Mesothelial cell of epicardium (in vitro differentiated cells): ENCODE measurements at regions not wholly inside any gene's neighbourhood (a gene's known extent, or its start where the extent isn't known, plus 50 kb on each side); places are given as distances from the start of the nearest gene placed in this dataset.

Source experiments
- DNase-seq, 2 experiments: peaks; one replicate each; pipeline ENCODE4 v3.0.0; 2021; ENCODE audit warnings: low spot score in 2 of 2; ENCODE audit not compliant: unreplicated experiment in 2 of 2
- H3K27ac Mint-ChIP-seq: 2 replicates; pipeline ENCODE4 v1.8.0; 2021; ENCODE audit warnings: mixed read lengths
- H3K27me3 Mint-ChIP-seq: 2 replicates; pipeline ENCODE4 v1.8.0; 2021; ENCODE audit warnings: low read depth, mixed read lengths
- H3K36me3 Mint-ChIP-seq: 2 replicates; pipeline ENCODE4 v1.8.0; 2021; ENCODE audit warnings: mixed read lengths
- H3K4me1 Mint-ChIP-seq: 2 replicates; pipeline ENCODE4 v1.8.0; 2021; ENCODE audit warnings: mixed read lengths
- H3K4me3 Mint-ChIP-seq: 2 replicates; pipeline ENCODE4 v1.8.0; 2021; ENCODE audit warnings: mild to moderate bottlenecking, moderate library complexity, mixed read lengths
- H3K9me3 Mint-ChIP-seq: 2 replicates; pipeline ENCODE4 v1.8.0; 2021; ENCODE audit warnings: mixed read lengths
- TF ChIP-seq, protein P1 (sequence below): fragments of 200-600 bp; sonication (generic); IDR thresholded peaks from one replicate; pipeline ENCODE4 v1.5.0; 2021; ENCODE audit warnings: antibody characterized with exemption; ENCODE audit not compliant: unreplicated experiment

DNA sequence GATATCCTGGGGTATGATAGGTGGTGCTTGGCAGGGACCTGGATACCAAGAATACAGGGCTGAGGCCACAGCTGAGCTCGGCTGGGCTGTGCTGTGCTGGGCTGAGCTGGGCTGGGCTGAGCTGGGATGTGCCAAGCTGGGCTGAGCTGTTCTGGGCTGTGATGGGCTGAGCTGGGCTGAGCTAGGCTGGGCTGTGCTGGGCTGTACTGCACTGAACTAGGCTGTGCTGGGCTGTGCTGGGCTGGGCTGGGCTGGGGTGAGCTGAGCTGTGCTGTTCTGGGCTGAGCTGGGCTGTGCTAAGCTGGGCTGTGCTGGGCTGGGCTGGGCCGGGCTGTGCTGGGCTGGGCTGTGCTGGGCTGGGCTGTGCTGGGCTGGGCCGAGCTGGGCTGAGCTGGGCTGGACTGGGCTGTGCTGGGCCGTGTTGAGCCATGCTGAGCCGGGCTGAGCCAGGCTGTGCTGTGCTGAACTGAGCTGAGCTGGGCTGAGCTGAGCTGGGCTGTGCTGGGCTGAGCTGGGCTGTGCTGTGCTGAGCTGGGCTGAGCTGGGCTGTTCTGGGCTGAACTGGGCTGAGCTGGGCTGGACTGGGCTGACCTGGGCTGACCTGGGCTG, 94.7 kb upstream of the ACTRT2 start:
- DNase-seq = no peak
- TF ChIP-seq, protein P1, sequence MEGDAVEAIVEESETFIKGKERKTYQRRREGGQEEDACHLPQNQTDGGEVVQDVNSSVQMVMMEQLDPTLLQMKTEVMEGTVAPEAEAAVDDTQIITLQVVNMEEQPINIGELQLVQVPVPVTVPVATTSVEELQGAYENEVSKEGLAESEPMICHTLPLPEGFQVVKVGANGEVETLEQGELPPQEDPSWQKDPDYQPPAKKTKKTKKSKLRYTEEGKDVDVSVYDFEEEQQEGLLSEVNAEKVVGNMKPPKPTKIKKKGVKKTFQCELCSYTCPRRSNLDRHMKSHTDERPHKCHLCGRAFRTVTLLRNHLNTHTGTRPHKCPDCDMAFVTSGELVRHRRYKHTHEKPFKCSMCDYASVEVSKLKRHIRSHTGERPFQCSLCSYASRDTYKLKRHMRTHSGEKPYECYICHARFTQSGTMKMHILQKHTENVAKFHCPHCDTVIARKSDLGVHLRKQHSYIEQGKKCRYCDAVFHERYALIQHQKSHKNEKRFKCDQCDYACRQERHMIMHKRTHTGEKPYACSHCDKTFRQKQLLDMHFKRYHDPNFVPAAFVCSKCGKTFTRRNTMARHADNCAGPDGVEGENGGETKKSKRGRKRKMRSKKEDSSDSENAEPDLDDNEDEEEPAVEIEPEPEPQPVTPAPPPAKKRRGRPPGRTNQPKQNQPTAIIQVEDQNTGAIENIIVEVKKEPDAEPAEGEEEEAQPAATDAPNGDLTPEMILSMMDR = no peak
- Mint-ChIP-seq H3K9me3 (peaks cover 22% of the 10 kb centered on the region), H3K36me3 (peaks cover 5% of the 10 kb centered on the region), H3K4me3 (no peak overlapping the region), H3K27me3 (no peaks in the 10 kb centered on the region), H3K27ac (no peak overlapping the region), H3K4me1 (no peaks in the 10 kb centered on the region)

DNA sequence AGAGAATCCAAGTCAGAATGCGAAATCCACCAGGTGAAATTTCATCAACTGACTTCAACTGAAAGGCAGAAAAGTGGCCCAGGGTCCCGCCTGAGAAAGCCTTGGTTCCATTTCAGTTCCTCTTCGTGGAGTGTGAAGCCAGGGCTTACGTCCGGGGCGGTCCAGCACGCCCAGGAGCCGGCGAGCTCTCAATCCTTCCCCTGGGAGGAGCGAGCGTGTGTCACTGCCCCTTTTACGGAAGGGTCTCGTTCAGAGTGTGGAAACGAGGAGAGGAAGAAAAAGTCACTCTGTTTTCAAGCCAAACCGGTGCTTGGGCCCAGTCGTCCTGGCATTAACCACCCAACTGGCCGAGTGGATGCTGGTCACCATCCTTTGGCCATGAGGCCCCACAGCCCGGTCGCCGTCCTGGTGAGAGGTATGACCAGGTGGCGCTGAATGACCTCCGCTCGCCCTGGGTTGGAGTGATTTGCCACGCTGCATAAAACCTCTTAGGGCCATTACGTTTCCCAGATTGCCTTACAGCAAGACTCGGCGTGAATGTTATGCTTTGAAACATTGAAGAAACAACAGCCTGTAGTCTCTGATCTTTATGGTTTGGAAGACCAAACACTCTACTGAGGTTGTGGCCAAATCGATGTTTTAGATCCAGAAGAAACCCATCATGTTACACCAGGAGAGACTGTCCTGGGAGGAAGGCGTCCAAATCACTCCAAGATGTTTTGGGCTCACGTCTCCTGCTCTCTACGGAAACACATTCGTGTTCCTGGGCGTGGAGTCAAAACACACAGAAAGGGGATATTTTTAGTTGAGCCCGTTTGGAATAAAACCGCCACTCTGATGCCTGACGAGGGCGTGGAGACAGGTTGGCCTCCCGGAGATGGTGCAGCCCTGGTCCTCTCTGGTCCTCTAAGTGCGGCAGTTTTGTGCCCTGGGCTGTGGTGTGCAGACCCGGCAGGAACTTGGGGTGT, 93.6 kb upstream of the ACTRT2 start:
- no peaks in the 10 kb centered on the region for H3K4me1 Mint-ChIP-seq
- peaks cover 5% of the 10 kb centered on the region for H3K36me3 Mint-ChIP-seq
- H3K27ac Mint-ChIP-seq = no peak overlapping the region
- no peak overlapping the region for H3K4me3 Mint-ChIP-seq
- peaks cover 28% of the 10 kb centered on the region for H3K9me3 Mint-ChIP-seq
- DNase-seq = no peak
- no peaks in the 10 kb centered on the region for H3K27me3 Mint-ChIP-seq
- TF ChIP-seq, protein P1 = no peak

DNA sequence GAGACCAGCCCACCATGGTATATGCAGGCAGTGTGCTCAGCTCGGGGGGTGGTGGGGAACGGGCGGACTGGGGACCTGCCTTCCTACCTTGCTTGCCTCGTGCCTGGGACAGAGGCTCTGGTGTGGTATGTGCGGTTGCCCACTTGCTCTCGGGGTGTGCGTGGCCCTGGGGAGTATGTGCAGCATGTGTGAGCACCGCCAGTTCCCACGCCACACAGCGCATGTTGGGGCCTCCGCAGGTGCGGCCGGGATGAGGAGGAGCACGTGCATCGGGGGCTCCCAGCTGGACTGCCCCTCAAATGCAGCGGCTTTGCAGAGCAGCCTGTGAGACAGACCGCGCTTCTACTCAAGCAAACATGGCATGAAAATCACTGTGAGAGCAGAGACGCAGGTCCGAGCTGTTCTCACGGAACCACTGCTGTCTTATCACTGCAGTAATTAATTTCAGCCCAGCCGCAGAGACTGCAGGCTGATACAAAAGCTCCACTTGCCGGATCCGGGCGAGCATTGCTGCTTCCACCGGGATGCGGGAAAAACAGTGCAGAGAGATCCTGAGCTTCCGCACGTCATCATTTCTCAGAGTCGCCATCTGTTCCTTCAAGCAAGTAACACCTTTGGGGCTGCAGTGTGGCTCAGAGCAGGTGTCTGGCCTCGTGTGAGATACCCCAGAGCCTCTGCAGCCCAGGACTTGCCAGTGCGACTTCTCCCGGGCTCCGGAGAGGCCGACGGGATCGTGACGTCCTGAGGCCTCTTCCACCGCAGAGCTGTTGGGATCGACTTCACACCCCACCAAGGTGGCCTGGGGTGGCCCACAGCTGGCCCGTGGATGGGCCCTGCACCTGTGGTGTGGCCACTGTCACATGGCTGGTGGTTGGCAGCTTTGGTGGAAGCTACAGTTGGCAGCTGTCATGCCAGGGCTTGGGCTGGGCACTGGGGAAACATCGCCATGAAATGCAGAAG, 92.6 kb upstream of the ACTRT2 start:
- no peaks in the 10 kb centered on the region for H3K27me3 Mint-ChIP-seq
- no peaks in the 10 kb centered on the region for H3K4me1 Mint-ChIP-seq
- peaks cover 28% of the 10 kb centered on the region for H3K9me3 Mint-ChIP-seq
- TF ChIP-seq, protein P1 = no peak
- H3K27ac Mint-ChIP-seq = no peak overlapping the region
- no peak overlapping the region for H3K4me3 Mint-ChIP-seq
- DNase-seq = no peak
- peaks cover 5% of the 10 kb centered on the region for H3K36me3 Mint-ChIP-seq

DNA sequence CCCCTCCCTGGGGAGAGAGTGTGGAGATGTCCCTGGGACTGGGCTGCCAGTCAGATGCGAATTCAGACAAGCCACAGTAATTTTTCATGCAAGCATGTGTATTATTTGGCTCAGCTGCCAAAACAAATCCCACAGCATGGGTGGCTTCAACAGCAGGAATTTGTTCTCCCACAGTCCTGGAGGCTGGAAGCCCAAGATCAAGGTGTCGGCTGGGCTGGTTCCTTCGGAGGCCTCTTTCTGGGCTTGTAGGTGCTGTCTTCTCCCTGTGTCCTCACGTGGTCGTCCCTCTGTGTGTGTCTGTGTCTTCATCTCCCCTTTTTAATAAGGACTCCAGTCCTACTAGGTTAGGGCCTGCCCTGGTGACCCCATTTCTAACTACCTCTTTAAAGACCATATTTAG, 91.9 kb upstream of the ACTRT2 start:
- peaks cover 5% of the 10 kb centered on the region for H3K36me3 Mint-ChIP-seq
- no peak for DNase-seq
- TF ChIP-seq, protein P1 = no peak
- H3K9me3 Mint-ChIP-seq = peaks cover 28% of the 10 kb centered on the region
- no peaks in the 10 kb centered on the region for H3K4me1 Mint-ChIP-seq
- no peak overlapping the region for H3K4me3 Mint-ChIP-seq
- H3K27ac Mint-ChIP-seq = no peak overlapping the region
- no peaks in the 10 kb centered on the region for H3K27me3 Mint-ChIP-seq

DNA sequence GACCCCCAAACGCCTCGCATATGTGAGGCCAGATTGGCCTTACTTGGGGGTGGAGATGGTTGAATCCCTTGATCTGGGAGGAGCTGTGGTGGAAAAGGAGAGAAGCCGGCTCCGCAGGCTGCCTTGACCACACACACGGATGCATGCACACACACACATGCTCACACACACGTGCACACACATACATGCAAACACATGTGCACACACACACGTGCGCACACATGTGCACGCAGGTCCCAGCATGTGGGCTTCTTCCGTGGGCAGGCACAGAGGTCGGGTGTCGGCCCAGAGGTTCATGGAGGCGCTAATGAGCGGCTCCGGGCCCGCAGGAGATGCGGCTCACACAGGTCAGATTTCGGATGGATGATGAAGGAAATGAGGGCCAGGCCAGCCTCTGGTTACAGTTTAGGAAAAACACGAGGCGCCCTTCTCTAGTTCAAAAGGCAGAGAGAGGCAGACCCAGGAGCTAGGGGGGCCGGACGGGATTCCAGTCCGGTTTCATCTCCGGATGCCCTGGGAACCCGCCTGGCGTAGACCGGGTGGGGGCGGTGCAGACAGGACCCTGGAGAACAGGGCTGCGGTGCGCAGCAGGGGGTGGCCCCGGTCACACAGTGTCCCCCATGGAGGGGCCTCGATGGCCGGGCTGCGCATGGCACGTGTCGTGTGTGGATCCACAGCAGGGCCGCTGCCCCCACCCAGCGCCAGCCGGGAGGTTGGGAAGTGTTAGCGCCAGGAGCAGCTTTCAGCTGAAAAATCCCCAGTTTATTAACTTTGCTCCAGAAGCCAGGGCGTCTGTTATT, 91.1 kb upstream of the ACTRT2 start:
- H3K36me3 Mint-ChIP-seq = peaks cover 3% of the 10 kb centered on the region
- H3K4me3 Mint-ChIP-seq = no peak overlapping the region
- no peak for DNase-seq
- no peaks in the 10 kb centered on the region for H3K27me3 Mint-ChIP-seq
- H3K4me1 Mint-ChIP-seq = no peaks in the 10 kb centered on the region
- TF ChIP-seq, protein P1 = no peak
- peaks cover 24% of the 10 kb centered on the region for H3K9me3 Mint-ChIP-seq
- no peak overlapping the region for H3K27ac Mint-ChIP-seq
